Neural cell (in vitro differentiated cells): ENCODE measurements at regions not wholly inside any gene's neighbourhood (a gene's known extent, or its start where the extent isn't known, plus 50 kb on each side); places are given as distances from the start of the nearest gene placed in this dataset.

ENCODE experiments used
- CTCF ChIP-seq: fragments of 450-650 bp; IDR thresholded peaks from 2 replicates; pipeline ENCODE4 v1.5.1; 2014; ENCODE audit warnings: antibody characterized with exemption, mild to moderate bottlenecking, moderate library complexity; ENCODE audit not compliant: poor library complexity, severe bottlenecking
- EZH2 ChIP-seq: fragments of 200-600, 300-800 bp; shearing (Covaris generic), sonication (generic); IDR thresholded peaks from 2 replicates; pipeline ENCODE4 v1.6.1; 2014; ENCODE audit warnings: antibody characterized with exemption, low read length, borderline replicate concordance, mild to moderate bottlenecking; ENCODE audit not compliant: insufficient read depth, poor library complexity, severe bottlenecking
- MXI1 ChIP-seq: fragments of 450-650 bp; conservative IDR thresholded peaks from 2 replicates; pipeline ENCODE4 v1.6.1; 2014; ENCODE audit warnings: antibody characterized with exemption, mild to moderate bottlenecking; ENCODE audit not compliant: poor library complexity, severe bottlenecking
- POLR2AphosphoS5 ChIP-seq: IDR thresholded peaks from 2 replicates; pipeline ENCODE4 v1.6.1; 2012
- RAD21 ChIP-seq: fragments of 450-650 bp; conservative IDR thresholded peaks from 2 replicates; pipeline ENCODE4 v1.6.1; 2014; ENCODE audit warnings: antibody characterized with exemption, mild to moderate bottlenecking, moderate library complexity
- REST ChIP-seq: IDR thresholded peaks from 2 replicates; pipeline ENCODE4 v1.6.1; 2012; ENCODE audit warnings: borderline replicate concordance
- SMC3 ChIP-seq: fragments of 450-650 bp; conservative IDR thresholded peaks from 2 replicates; pipeline ENCODE4 v1.6.1; 2014; ENCODE audit warnings: antibody characterized with exemption, mild to moderate bottlenecking, moderate library complexity; ENCODE audit not compliant: poor library complexity
- TAF1 ChIP-seq: IDR thresholded peaks from 2 replicates; pipeline ENCODE4 v1.6.1; 2012; ENCODE audit warnings: low read depth

GRCh38 chr14:52154992-52155650 is 86.3 kb upstream of the NID2 start:
- no peak for TF ChIP-seq CTCF
- no peak for TF ChIP-seq RAD21
- TF ChIP-seq POLR2AphosphoS5: no peak
- no peak for TF ChIP-seq TAF1
- TF ChIP-seq EZH2: no peak
- TF ChIP-seq SMC3: no peak
- no peak for TF ChIP-seq REST
- TF ChIP-seq MXI1: no peak
